Epithelial cell of proximal tubule (primary cell): ENCODE measurements at regions not wholly inside any gene's neighbourhood (a gene's known extent, or its start where the extent isn't known, plus 50 kb on each side); places are given as distances from the start of the nearest gene placed in this dataset.

Experiments used
- DNase-seq: peaks from one replicate; pipeline ENCODE4 v3.0.0-alpha.2; 2011; ENCODE audit warnings: low read depth
- H3K4me3 ChIP-seq: 2 replicates; pipeline ENCODE4 v1.5.1; 2011; ENCODE audit warnings: low read depth, mild to moderate bottlenecking, low read length
- CTCF ChIP-seq: conservative IDR thresholded peaks from 2 replicates; pipeline ENCODE4 v1.5.1; 2012; ENCODE audit warnings: low read depth, mild to moderate bottlenecking, low read length

- H3K4me3 ChIP-seq: no peak overlapping the region
- TF ChIP-seq CTCF: no peak
- no peak for DNase-seq
Observed at GRCh38 chr16:59719121-59719520, 985.0 kb upstream of the GOT2 start.

- TF ChIP-seq CTCF: no peak
- H3K4me3 ChIP-seq: no peak overlapping the region
- no peak for DNase-seq
Observed at GRCh38 chr16:59707436-59708226, 973.5 kb upstream of the GOT2 start.

GRCh38 chr16:59701963-59702930 is 968.1 kb upstream of the GOT2 start:
- H3K4me3 ChIP-seq: no peak overlapping the region
- DNase-seq: no peak
- no peak for TF ChIP-seq CTCF

GRCh38 chr16:59699786-59700185 is 965.7 kb upstream of the GOT2 start:
- TF ChIP-seq CTCF: no peak
- DNase-seq: no peak

GRCh38 chr16:59698346-59699020 is 964.4 kb upstream of the GOT2 start:
- DNase-seq: no peak
- no peak overlapping the region for H3K4me3 ChIP-seq
- TF ChIP-seq CTCF: no peak

More at GRCh38 chr16:59699786-59700185, 965.7 kb upstream of the GOT2 start:
- no peak overlapping the region for H3K4me3 ChIP-seq

GRCh38 chr16:59697761-59698160 is 963.6 kb upstream of the GOT2 start:
- no peak for TF ChIP-seq CTCF
- H3K4me3 ChIP-seq: no peak overlapping the region
- DNase-seq: no peak
